GM21723 (cell line): ENCODE measurements at regions not wholly inside any gene's neighbourhood (a gene's known extent, or its start where the extent isn't known, plus 50 kb on each side); places are given as distances from the start of the nearest gene placed in this dataset.
A peak's percentile ranks its signal among the peaks of the same experiment; 100 is the strongest.

Experiments
- ATAC-seq: cut with Tn5 transposase; IDR thresholded peaks from one replicate; pipeline ENCODE4 v1.9.1; 2021; ENCODE audit warnings: mild to moderate bottlenecking, moderate library complexity; ENCODE audit not compliant: unreplicated experiment

DNA sequence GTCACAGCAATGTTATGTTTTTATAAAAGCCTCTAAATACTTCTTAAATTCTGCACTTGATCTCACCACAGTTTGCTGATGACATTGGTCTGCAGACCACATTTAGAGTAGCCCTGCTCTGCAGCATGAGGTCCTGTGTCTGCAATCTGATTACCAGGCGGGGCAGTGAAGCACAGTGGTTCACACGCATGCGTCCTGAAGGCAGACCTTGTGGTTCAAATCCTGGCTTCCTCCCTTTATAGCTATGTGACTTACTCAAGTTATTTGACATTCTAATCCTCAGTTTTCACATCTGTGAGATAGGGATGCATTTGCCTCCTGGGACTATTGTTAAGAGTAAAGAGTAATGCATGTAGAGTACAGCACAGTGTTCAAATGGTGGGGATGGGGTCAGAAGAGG is 50.3 kb downstream of the BMAL2 start:
- ATAC-seq = no peak

- peak; percentile 70 for ATAC-seq
Observed at GRCh38 chr12:27383429-27384260, 51.0 kb downstream of the BMAL2 start.

DNA sequence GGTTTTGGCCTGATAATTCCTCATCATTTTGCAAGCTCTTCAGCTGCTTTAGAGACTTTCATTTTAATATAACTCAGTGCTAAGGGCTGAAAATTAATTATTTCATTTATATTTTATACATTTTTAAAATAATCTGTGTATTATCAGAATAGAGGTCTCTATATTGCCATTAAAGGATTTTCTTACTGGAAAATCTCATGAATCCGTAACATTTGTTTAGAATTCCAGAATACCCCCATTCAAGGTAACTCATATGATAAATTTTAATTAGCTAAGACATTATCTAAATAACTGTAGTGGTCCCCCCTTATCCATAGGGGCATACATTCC is 51.6 kb downstream of the BMAL2 start:
- no peak for ATAC-seq

DNA sequence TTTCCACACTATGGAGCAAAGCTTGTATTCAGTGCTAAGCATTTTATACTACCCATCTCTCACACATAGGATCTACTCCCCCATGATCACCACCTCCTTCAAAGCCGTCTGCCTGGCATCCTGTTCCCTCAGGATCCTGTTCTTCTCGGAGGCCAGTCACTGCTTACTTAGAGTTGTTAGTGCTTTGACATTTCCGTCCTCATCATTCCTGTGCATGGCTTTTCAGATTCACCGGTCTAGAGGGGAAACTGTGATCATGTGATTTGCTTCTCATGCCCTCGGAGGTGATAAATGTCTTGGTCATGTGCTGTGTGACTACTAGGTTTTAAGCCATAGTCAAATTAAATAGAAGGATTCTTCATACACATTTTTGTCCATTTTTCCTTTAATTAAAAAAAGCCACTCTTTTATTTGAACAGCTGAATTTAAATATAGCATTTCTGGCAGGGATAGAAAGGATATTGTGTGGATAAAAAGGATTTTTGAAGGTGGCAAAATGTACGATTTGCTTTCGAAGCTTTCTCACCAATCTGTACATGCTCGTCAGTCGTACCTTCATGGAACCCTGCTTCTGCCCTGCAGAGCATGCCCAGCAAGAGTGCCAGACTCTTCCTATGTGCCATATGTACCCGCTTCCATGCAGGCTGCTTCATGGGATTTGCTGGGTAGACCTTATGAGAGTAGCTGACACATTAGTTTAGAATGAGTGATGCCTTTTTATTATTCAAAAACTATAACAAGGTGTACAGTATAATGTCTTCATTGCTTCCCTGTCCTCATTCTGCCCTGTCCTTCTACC is 53.3 kb downstream of the BMAL2 start:
- ATAC-seq = no peak

DNA sequence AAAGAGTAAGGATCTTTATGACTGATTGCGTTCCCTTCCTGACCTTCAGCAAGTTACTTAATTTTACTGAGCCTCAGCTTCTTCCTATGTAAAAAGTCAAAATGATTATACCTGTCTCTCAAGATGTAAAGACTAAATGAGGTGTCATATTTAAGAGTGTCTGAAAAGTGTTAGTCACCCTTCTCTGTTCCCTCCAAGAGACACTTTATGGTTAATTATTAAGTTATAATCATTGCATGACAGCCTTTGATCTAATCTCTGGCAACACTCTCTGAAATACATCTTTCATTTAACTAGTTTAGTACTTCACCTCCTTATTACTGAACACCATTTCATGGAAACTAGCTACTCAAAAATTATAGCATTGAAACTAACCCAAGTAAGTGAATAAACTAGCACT is 54.8 kb downstream of the BMAL2 start:
- no peak for ATAC-seq

DNA sequence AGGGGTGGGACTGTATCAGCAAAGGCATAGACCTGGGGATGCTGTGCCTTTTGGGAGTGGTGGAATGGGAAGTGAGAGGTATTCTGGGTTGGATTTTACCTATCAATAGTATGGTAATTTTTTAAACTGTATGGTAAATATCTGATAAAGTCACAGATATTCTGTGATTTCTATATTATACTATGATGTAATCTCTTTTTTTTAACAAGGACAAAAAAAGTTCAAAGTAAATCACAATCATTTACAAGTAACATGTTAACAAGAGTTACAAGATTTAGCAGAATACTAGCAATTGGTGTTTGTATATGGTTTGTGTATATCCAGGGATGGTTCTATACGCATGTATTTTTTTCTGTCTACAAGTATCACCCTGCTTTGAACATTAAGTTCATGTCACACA is 56.0 kb downstream of the BMAL2 start:
- no peak for ATAC-seq

DNA sequence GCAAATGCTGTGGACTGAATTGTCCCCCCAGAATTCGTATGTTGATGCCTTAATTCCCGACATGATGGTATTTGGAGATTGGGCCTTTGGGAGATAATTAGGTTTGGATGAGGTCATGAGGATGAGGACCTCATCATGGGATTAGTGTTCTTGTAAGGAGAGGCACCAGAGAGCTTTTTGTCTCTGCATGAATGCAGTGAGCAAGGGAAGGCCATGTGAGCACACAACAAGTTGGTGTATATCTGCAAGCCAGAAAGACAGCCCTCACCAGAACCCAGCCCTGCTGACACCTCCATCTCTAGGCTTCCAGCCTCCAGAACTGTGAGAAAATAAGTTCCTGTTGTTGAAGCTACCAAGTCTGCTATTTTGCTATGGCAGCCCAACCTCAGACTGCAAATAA is 51.9 kb upstream of the SMCO2 start:
- ATAC-seq = no peak

DNA sequence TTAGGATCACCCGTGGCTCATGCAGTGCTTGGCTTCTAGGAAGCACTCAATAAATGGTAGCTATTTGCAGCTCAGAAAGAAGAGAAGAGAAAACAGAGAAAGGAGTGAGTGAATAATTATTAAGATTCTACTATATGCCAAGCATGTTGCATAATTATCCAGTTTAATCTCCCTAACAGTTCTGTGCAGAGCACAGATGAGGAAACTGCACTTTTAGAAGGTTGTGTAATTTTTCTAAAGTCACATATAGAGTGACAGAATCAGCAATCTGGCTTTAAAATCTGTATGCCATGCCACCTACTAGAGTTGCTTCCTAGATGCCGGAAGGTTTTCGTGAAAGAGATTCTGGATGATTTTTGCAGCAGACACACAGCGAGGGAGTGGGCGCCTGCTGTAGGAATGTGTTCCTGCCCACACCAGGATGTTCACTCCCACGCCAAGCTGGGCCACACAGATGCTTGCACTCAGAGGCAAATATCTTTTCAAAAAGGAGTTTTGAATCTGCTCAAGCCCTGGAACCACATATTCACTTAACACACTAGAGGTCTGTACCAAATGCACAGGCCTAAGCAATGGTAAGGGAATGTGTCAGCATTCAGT is 50.2 kb upstream of the SMCO2 start:
- no peak for ATAC-seq
